GM23338 (cell line): ENCODE measurements at regions not wholly inside any gene's neighbourhood (a gene's known extent, or its start where the extent isn't known, plus 50 kb on each side); places are given as distances from the start of the nearest gene placed in this dataset.

Experiments used
- ATAC-seq: fragments of 200-7000 bp; cut with Tn5 transposase; 3 replicates; pipeline ENCODE4 v1.9.1; 2020
- DNase-seq: peaks from one replicate; pipeline ENCODE4 v3.0.0-alpha.2; 2015; ENCODE audit warnings: low spot score
- H2AFZ ChIP-seq: fragments of 200-600 bp; sonication (generic); 2 replicates; pipeline ENCODE4 v1.8.0; 2016; ENCODE audit warnings: antibody characterized with exemption, mild to moderate bottlenecking, moderate library complexity
- H3F3A ChIP-seq: fragments of 200-600 bp; sonication (generic); replicated peaks from 2 replicates; pipeline ENCODE4 v1.8.0; 2017; ENCODE audit warnings: antibody characterized with exemption, mixed run types, low read depth
- H3K27ac ChIP-seq: fragments of 200-600 bp; sonication (generic); 2 replicates; pipeline ENCODE4 v1.6.1; 2016; ENCODE audit warnings: low read depth
- H3K27me3 ChIP-seq: fragments of 200-600 bp; sonication (generic); 2 replicates; pipeline ENCODE4 v1.8.0; 2016; ENCODE audit warnings: mild to moderate bottlenecking, mixed run types, moderate library complexity; ENCODE audit not compliant: insufficient read depth
- H3K36me3 ChIP-seq: fragments of 200-600 bp; sonication (generic); 2 replicates; pipeline ENCODE4 v1.8.0; 2016; ENCODE audit warnings: mild to moderate bottlenecking; ENCODE audit not compliant: insufficient read depth
- H3K4me1 ChIP-seq: fragments of 200-600 bp; sonication (generic); 2 replicates; pipeline ENCODE4 v1.8.0; 2016; ENCODE audit warnings: mild to moderate bottlenecking, moderate library complexity; ENCODE audit not compliant: insufficient read depth
- H3K4me2 ChIP-seq: fragments of 200-600 bp; sonication (generic); 2 replicates; pipeline ENCODE4 v1.7.1; 2017; ENCODE audit warnings: mixed run types
- H3K4me3 ChIP-seq: fragments of 200-600 bp; sonication (generic); 2 replicates; pipeline ENCODE4 v1.6.1; 2016; ENCODE audit warnings: mixed run types
- H3K79me2 ChIP-seq: fragments of 200-600 bp; sonication (generic); replicated peaks from 2 replicates; pipeline ENCODE4 v1.8.0; 2017; ENCODE audit warnings: mild to moderate bottlenecking; ENCODE audit not compliant: insufficient read depth
- H3K9me2 ChIP-seq: fragments of 200-600 bp; sonication (generic); 2 replicates; pipeline ENCODE4 v1.8.0; 2017; ENCODE audit not compliant: insufficient read depth
- H4K20me1 ChIP-seq: fragments of 200-600 bp; sonication (generic); replicated peaks from 2 replicates; pipeline ENCODE4 v1.8.0; 2017; ENCODE audit warnings: mild to moderate bottlenecking; ENCODE audit not compliant: insufficient read depth
- H3K27ac Mint-ChIP-seq: 2 replicates; pipeline ENCODE4 v1.8.0; 2020; ENCODE audit warnings: inconsistent platforms, mild to moderate bottlenecking, moderate library complexity, mixed read lengths
- H3K27me3 Mint-ChIP-seq: 3 replicates; pipeline ENCODE4 v1.8.0; 2022; ENCODE audit warnings: low read depth, mild to moderate bottlenecking, moderate library complexity, mixed read lengths, inconsistent platforms; ENCODE audit not compliant: insufficient read depth, poor library complexity
- H3K36me3 Mint-ChIP-seq: 3 replicates; pipeline ENCODE4 v1.8.0; 2021; ENCODE audit warnings: low read depth, mild to moderate bottlenecking, inconsistent platforms, moderate library complexity, mixed read lengths
- H3K4me1 Mint-ChIP-seq: 3 replicates; pipeline ENCODE4 v1.8.0; 2020; ENCODE audit warnings: mild to moderate bottlenecking, inconsistent platforms, mixed read lengths
- H3K4me3 Mint-ChIP-seq: 3 replicates; pipeline ENCODE4 v1.8.0; 2021; ENCODE audit warnings: moderate library complexity, mild to moderate bottlenecking, inconsistent platforms, mixed read lengths
- H3K9me3 Mint-ChIP-seq: 3 replicates; pipeline ENCODE4 v1.8.0; 2020; ENCODE audit warnings: moderate library complexity, mild to moderate bottlenecking, inconsistent platforms, mixed read lengths
- CREB1 ChIP-seq: fragments of 250-450 bp; sonication (Bioruptor Pico); IDR thresholded peaks from 2 replicates; pipeline ENCODE4 v1.5.0; 2020; ENCODE audit warnings: low read depth, mild to moderate bottlenecking, moderate library complexity
- CTCF ChIP-seq, 2 experiments: fragments of 200-600 bp in 1 of 2; sonication (generic) in 1 of 2; conservative IDR thresholded peaks; 2 replicates each; pipeline versions ENCODE4 v1.5.1 to v1.6.1; 2016 to 2017; ENCODE audit warnings: antibody characterized with exemption in 2 of 2, low read depth in 2 of 2, mild to moderate bottlenecking in 2 of 2, moderate library complexity in 1 of 2
- ETS1 ChIP-seq: IDR thresholded peaks from 2 replicates; pipeline ENCODE4 v1.6.1; 2016; ENCODE audit warnings: antibody characterized with exemption
- EZH2 ChIP-seq: fragments of 200-600 bp; sonication (generic); IDR thresholded peaks from one replicate; pipeline ENCODE4 v1.8.0; 2017; ENCODE audit warnings: antibody characterized with exemption, mild to moderate bottlenecking, low read depth; ENCODE audit not compliant: unreplicated experiment
- EZH2phosphoT487 ChIP-seq: fragments of 200-600 bp; sonication (generic); IDR thresholded peaks from one replicate; pipeline ENCODE4 v1.8.1; 2018; ENCODE audit warnings: antibody characterized with exemption; ENCODE audit not compliant: unreplicated experiment
- JUNB ChIP-seq: IDR thresholded peaks from one replicate; pipeline ENCODE4 v1.6.1; 2016; ENCODE audit warnings: antibody characterized with exemption; ENCODE audit not compliant: unreplicated experiment
- NANOG ChIP-seq: IDR thresholded peaks from 2 replicates; pipeline ENCODE4 v1.6.1; 2016; ENCODE audit warnings: antibody characterized with exemption, borderline replicate concordance
- POLR2AphosphoS5 ChIP-seq: IDR thresholded peaks from 2 replicates; pipeline ENCODE4 v1.6.1; 2016; ENCODE audit warnings: antibody characterized with exemption, low read depth
- REST ChIP-seq: IDR thresholded peaks from one replicate; pipeline ENCODE4 v1.6.1; 2018; ENCODE audit warnings: antibody characterized with exemption; ENCODE audit not compliant: unreplicated experiment
- STAT1 ChIP-seq: IDR thresholded peaks from one replicate; pipeline ENCODE4 v1.6.1; 2016; ENCODE audit warnings: antibody characterized with exemption; ENCODE audit not compliant: unreplicated experiment
- ZNF114 ChIP-seq: fragments of 250-450 bp; sonication (Bioruptor Pico); IDR thresholded peaks from 2 replicates; pipeline ENCODE4 v1.5.0; 2020; ENCODE audit warnings: mild to moderate bottlenecking, moderate library complexity
- ZNF331 ChIP-seq: fragments of 250-450 bp; sonication (Bioruptor Pico); IDR thresholded peaks from 2 replicates; pipeline ENCODE4 v1.5.0; 2020; ENCODE audit warnings: low read depth, mild to moderate bottlenecking, moderate library complexity
- ZNF462 ChIP-seq: fragments of 250-450 bp; sonication (Bioruptor Pico); IDR thresholded peaks from 2 replicates; pipeline ENCODE4 v1.5.0; 2020; ENCODE audit warnings: mild to moderate bottlenecking, moderate library complexity

GRCh38 chr22:27264184-27264583 lies 537.4 kb downstream of the MN1 start:
- Histone ChIP-seq H3K36me3 (no peaks in the 10 kb centered on the region; the same call in 1 of the 2 replicates), H4K20me1 (no peaks in the 10 kb centered on the region), H3K4me1 (peaks cover 11% of the 10 kb centered on the region), H3F3A (no peaks in the 10 kb centered on the region), H3K9me2 (0 out of 2 replicates have a peak, but pooled peaks cover 3% of the 10 kb centered on the region), H2AFZ (no peak overlapping the region), H3K4me3 (no peak overlapping the region), H3K27me3 (no peaks in the 10 kb centered on the region), H3K4me2 (no peak overlapping the region), H3K79me2 (no peaks in the 10 kb centered on the region), H3K27ac (no peak overlapping the region)
- DNase-seq (no peak), ATAC-seq (no peak)
- Mint-ChIP-seq H3K4me3 (no peak overlapping the region), H3K9me3 (peaks cover 10% of the 10 kb centered on the region), H3K27me3 (peaks cover 8% of the 10 kb centered on the region), H3K27ac (no peak overlapping the region), H3K36me3 (peaks cover 5% of the 10 kb centered on the region; the same call in 1 of the 3 replicates), H3K4me1 (peaks cover 18% of the 10 kb centered on the region)
- TF ChIP-seq CREB1 (CRISPR knock-in tag) (no peak), REST (no peak), POLR2AphosphoS5 (no peak), JUNB (no peak), EZH2phosphoT487 (no peak), ZNF114 (CRISPR knock-in tag) (no peak), STAT1 (no peak), EZH2 (no peak), CTCF (conservative IDR thresholded peaks at IDR 0.05; ENCODE audit: low read depth in 2 of 2) (no peak), ETS1 (no peak), ZNF462 (CRISPR knock-in tag) (no peak), ZNF331 (CRISPR knock-in tag) (no peak), NANOG (no peak)
